ENCODE measurements at regions not wholly inside any gene's neighbourhood (a gene's known extent, or its start where the extent isn't known, plus 50 kb on each side); places are given as distances from the start of the nearest gene placed in this dataset.
A peak's percentile ranks its signal among the peaks of the same experiment; 100 is the strongest.

GRCh38 chr2:6789559-6790138 is 76.1 kb downstream of the CMPK2 start:
- no peaks in the 10 kb centered on the region for H3K4me1 ChIP-seq (ENCODE audit: control insufficient read depth, insufficient read depth, low read length)
- no peaks in the 10 kb centered on the region for H3K27me3 ChIP-seq (ENCODE audit: control insufficient read depth, insufficient read depth, low read length)
- DNase-seq (ENCODE audit: low read depth, low spot score) (no peak), ATAC-seq (no peak)
- TF ChIP-seq TCF7L2 (IDR thresholded peaks at IDR 0.05; ENCODE audit: low read depth, low read length) = no peak
- TF ChIP-seq POLR2AphosphoS5 (IDR thresholded peaks at IDR 0.05; ENCODE audit: low read depth, low read length) = no peak
- H3K4me3 ChIP-seq (ENCODE audit: low read depth in 2 of 2, low read length in 2 of 2) = no peak overlapping the region
- no peak overlapping the region for H3K27ac ChIP-seq (ENCODE audit: low read length)
- ChIA-PET CTCF (no interaction called here), POLR2A (no interaction called here)
- intact Hi-C loops (cut with micrococcal nuclease; ENCODE audit: unreplicated experiment) (no loop called here), in situ Hi-C loops (cut with HindIII; ENCODE audit: low pct_unique_long_range_greater_than_20kb, low sequenced_read_pairs) (no loop called here)
- H3K9me3 ChIP-seq (ENCODE audit: control insufficient read depth, insufficient read depth, low read depth, low read length) = no peaks in the 10 kb centered on the region
- BruUV-seq (replicated peaks) = no TSS peak
- H3K36me3 ChIP-seq (ENCODE audit: control insufficient read depth, insufficient read depth, low read length) = no peaks in the 10 kb centered on the region

- ATAC-seq (no peak), DNase-seq (ENCODE audit: low read depth, low spot score) (no peak)
- H3K27me3 ChIP-seq (ENCODE audit: control insufficient read depth, insufficient read depth, low read length) = no peaks in the 10 kb centered on the region
- no peak overlapping the region for H3K4me3 ChIP-seq (ENCODE audit: low read depth in 2 of 2, low read length in 2 of 2)
- CTCF ChIA-PET = no interaction called here
- H3K27ac ChIP-seq (ENCODE audit: low read length) = no peak overlapping the region
- in situ Hi-C loops (cut with HindIII; ENCODE audit: low pct_unique_long_range_greater_than_20kb, low sequenced_read_pairs) (no loop called here), intact Hi-C loops (cut with micrococcal nuclease; ENCODE audit: unreplicated experiment) (no loop called here)
- TF ChIP-seq CTCF (IDR thresholded peaks at IDR 0.05) = peak; percentile 8; the same call in 1 of the 2 replicates
- TF ChIP-seq SIN3A (IDR thresholded peaks at IDR 0.05; ENCODE audit: borderline replicate concordance, insufficient read depth, low read depth, low read length) = no peak
- no TSS peak for BruUV-seq (replicated peaks)
- H3K9me3 ChIP-seq (ENCODE audit: control insufficient read depth, insufficient read depth, low read depth, low read length) = no peaks in the 10 kb centered on the region
- no peaks in the 10 kb centered on the region for H3K4me1 ChIP-seq (ENCODE audit: control insufficient read depth, insufficient read depth, low read length)
- no peaks in the 10 kb centered on the region for H3K36me3 ChIP-seq (ENCODE audit: control insufficient read depth, insufficient read depth, low read length)
- POLR2A ChIA-PET = interaction anchor here (0.7 kb wide), 1 partner anchor 489 kb away, joined by 7 read pairs; no protein-coding TSS in a partner anchor
Measured at GRCh38 chr2:6791682-6792081, 74.0 kb downstream of the CMPK2 start.

- H3K27me3 ChIP-seq (ENCODE audit: control insufficient read depth, insufficient read depth, low read length) = no peaks in the 10 kb centered on the region
- H3K9me3 ChIP-seq (ENCODE audit: control insufficient read depth, insufficient read depth, low read depth, low read length) = no peaks in the 10 kb centered on the region
- no peak for TF ChIP-seq CTCF (IDR thresholded peaks at IDR 0.05)
- TF ChIP-seq TCF7L2 (IDR thresholded peaks at IDR 0.05; ENCODE audit: low read depth, low read length) = no peak
- TF ChIP-seq REST (IDR thresholded peaks at IDR 0.05; ENCODE audit: insufficient read depth in 1 of 2, low read depth in 2 of 2, low read length in 1 of 2) = no peak
- TF ChIP-seq SIN3A (IDR thresholded peaks at IDR 0.05; ENCODE audit: borderline replicate concordance, insufficient read depth, low read depth, low read length) = no peak
- TF ChIP-seq POLR2AphosphoS5 (IDR thresholded peaks at IDR 0.05; ENCODE audit: low read depth, low read length) = no peak
- DNase-seq (ENCODE audit: low read depth, low spot score) (no peak), ATAC-seq (no peak)
- no peak overlapping the region for H3K27ac ChIP-seq (ENCODE audit: low read length)
- intact Hi-C loops (cut with micrococcal nuclease; ENCODE audit: unreplicated experiment) (no loop called here), in situ Hi-C loops (cut with HindIII; ENCODE audit: low pct_unique_long_range_greater_than_20kb, low sequenced_read_pairs) (no loop called here)
- ChIA-PET POLR2A (no interaction called here), CTCF (interaction anchor here (0.6 kb wide), 1 partner anchor 237 kb away, joined by 3 read pairs; no protein-coding TSS in a partner anchor)
- no peaks in the 10 kb centered on the region for H3K36me3 ChIP-seq (ENCODE audit: control insufficient read depth, insufficient read depth, low read length)
- BruUV-seq (replicated peaks) = no TSS peak
- no peaks in the 10 kb centered on the region for H3K4me1 ChIP-seq (ENCODE audit: control insufficient read depth, insufficient read depth, low read length)
- H3K4me3 ChIP-seq (ENCODE audit: low read depth in 2 of 2, low read length in 2 of 2) = no peak overlapping the region
Measured at GRCh38 chr2:6792883-6793282, 72.8 kb downstream of the CMPK2 start.
